AG09319 (cell line): ENCODE measurements at regions not wholly inside any gene's neighbourhood (a gene's known extent, or its start where the extent isn't known, plus 50 kb on each side); places are given as distances from the start of the nearest gene placed in this dataset.

ENCODE experiments used
- DNase-seq: peaks from one replicate; pipeline ENCODE4 v3.0.0-alpha.2; 2010; ENCODE audit warnings: low read depth; ENCODE audit errors: extremely low read depth
- TF ChIP-seq, protein P1 (sequence below): IDR thresholded peaks from 2 replicates; pipeline ENCODE4 v1.5.1; 2011; ENCODE audit warnings: low read depth, mild to moderate bottlenecking, inconsistent platforms, low read length, moderate library complexity

DNA sequence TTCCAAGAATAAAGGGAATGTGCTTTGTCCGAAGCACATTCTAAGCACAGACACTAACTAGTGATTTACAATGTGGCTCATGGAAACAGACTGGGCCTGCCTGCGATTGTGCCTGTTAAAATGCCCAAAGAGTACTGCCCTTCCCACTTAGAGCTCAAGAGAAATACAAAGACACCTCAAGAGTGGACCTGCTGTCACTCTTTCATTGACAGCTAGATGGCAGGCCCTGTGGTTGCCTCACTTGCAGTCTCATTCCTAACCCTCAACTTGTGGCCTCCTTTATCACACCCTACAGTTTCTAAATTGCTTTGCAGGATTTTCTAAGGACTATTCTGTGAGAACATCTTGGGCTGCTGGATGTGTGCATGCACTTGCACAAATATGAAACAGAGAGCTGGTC, 331.0 kb upstream of the EMCN start:
- TF ChIP-seq, protein P1, sequence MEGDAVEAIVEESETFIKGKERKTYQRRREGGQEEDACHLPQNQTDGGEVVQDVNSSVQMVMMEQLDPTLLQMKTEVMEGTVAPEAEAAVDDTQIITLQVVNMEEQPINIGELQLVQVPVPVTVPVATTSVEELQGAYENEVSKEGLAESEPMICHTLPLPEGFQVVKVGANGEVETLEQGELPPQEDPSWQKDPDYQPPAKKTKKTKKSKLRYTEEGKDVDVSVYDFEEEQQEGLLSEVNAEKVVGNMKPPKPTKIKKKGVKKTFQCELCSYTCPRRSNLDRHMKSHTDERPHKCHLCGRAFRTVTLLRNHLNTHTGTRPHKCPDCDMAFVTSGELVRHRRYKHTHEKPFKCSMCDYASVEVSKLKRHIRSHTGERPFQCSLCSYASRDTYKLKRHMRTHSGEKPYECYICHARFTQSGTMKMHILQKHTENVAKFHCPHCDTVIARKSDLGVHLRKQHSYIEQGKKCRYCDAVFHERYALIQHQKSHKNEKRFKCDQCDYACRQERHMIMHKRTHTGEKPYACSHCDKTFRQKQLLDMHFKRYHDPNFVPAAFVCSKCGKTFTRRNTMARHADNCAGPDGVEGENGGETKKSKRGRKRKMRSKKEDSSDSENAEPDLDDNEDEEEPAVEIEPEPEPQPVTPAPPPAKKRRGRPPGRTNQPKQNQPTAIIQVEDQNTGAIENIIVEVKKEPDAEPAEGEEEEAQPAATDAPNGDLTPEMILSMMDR, result no peak
- no peak for DNase-seq

DNA sequence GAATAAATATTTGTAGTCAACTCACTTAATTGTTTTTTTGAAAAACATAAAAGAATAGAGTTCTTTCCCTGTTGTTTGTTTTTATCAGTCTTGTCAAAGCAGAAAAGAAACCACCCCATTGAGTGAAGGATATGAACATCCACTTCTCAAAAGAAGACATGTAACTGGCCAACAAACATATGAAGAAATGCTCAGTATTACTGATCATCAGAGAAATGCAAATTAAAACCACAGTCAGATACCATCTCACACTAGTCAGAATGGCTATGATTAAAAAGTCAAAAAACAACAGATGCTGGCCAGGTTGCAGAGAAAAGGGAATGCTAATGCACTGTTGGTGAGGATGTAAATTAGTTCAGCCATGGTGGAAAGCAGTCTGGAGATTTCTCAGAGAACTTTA, 326.1 kb upstream of the EMCN start:
- no peak for DNase-seq
- TF ChIP-seq, protein P1, result no peak

DNA sequence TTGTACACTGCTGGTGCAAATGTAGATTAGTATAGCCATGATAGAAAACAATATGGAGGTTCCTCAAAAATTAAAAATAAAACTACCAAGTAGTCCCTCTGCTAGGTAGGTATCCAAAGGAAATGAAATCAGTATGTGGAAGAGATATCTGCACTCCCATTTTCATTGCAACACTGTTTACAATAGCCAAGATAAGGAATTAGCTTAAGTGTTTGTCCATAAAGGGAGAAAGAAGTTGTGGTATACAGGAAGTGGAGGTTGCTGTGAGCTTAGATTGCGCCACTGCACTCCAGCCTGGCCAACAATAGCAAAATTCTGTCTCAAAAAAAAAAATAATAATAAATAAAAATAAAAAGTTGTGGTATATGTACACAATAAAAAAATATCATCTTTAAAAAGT, 325.0 kb upstream of the EMCN start:
- DNase-seq, result no peak
- TF ChIP-seq, protein P1, result no peak

DNA sequence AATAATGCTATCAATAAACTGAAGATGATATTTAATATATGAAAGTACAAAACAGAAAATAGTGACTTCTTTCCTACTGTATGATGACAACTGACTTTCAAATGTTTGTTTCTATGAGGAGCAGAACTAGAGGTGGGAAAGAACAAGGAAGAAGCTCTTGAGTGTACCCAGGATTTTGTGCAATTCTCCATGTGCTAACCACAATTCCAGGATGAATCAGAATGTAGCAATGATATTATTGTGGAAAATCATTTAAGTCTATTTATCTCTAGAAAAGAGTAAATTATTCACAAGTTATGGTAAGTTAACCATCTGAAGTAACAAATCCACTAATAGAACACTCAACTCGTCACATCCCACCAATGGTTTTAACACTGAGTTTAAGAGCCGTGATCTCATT, 324.1 kb upstream of the EMCN start:
- TF ChIP-seq, protein P1, result no peak
- DNase-seq, result no peak

DNA sequence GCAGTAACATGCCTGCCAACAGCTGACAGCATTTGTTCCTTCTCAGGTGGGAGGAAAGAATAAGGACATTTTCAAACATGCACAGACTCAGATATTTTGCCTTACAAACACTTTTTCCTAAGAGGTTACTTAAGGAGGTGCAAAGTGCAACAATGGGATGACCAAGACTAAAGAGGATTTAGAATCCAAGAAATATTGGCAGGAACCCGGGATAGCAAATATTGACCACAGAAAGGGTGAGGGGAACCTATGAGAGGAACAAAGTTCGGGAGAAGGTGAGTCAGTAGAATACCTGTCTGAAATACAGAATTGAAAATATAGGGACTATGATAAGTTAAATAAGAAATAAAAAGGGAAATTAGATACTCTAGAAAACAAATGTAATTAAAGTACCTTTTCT, 321.9 kb upstream of the EMCN start:
- TF ChIP-seq, protein P1, result no peak

DNA sequence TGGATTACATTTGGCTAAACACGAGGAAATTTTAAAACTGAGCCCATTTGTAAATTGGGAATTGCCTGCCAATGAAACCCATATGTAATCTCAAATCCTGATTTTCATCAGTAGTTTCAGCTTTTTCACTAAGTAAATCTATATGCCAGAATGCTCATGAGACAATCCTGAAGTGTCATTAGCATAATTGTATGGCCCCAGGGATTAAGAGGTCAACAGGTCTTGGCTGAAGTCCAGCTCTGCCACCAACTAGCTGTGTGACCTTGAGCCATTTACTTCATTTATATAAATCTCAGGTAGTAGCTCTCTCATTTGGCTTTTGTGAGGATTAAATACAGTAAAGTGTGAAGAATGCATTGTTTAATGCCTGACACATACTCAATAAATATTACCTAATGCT, 320.5 kb upstream of the EMCN start:
- TF ChIP-seq, protein P1, result no peak
- no peak for DNase-seq

More for the DNA sequence above, 321.9 kb upstream of the EMCN start:
- DNase-seq, result no peak

DNA sequence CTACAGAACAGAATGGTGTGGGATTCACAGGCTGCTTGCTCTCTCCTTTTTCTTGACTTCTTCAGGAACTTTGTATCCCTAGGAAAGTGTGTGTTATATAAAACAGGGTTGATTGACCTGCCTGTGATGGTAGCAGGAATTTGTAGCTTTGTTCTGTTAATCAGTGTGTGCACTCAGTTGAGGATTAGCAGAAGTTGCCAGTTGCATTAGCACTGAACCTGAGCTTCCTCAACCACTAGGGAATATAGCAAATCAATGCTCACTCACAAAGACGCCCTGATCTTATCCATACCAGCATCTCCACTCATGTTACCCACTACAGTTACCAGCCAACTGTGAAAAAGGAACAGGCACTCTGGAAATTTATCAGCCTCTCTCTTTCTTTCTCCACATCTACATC, 319.1 kb upstream of the EMCN start:
- DNase-seq, result no peak

More for the DNA sequence above, 319.1 kb upstream of the EMCN start:
- TF ChIP-seq, protein P1, result no peak
